K562 (cell line): ENCODE measurements at regions not wholly inside any gene's neighbourhood (a gene's known extent, or its start where the extent isn't known, plus 50 kb on each side); places are given as distances from the start of the nearest gene placed in this dataset.

Experiments used
- ATAC-seq: fragments of 200-7000 bp; cut with Tn5 transposase; 3 replicates; pipeline ENCODE4 v1.9.1; 2020; ENCODE audit warnings: moderate library complexity
- BruUV-seq: library from RNA; stranded (reverse); fragments of 400-500 nt; replicated peaks from 2 replicates; lab custom pipeline; 2021; lab: Mats Ljungman, UMichigan
- CTCF ChIA-PET: fragments of 300-600 bp; formaldehyde crosslinking; extraction: SDS; loops from one replicate; lab custom pipeline; 2021; ENCODE audit warnings: low intra/inter-chr PET ratio; lab: Yijun Ruan, JAX
- POLR2A ChIA-PET: fragments of 300-600, 350-650 bp; sonication (Branson Sonifier 250); formaldehyde crosslinking; extraction: SDS; loops from one replicate; lab custom pipeline; 2021; ENCODE audit warnings: antibody characterized with exemption, inconsistent platforms; lab: Yijun Ruan, JAX
- DNase-seq, 4 experiments: peaks; one replicate each; pipeline versions ENCODE4 v3.0.0 to v3.0.0-alpha.2; 2011 to 2018; ENCODE audit warnings: low spot score in 3 of 4, mixed read lengths in 3 of 4; ENCODE audit errors: extremely low read depth in 1 of 4
- FAIRE-seq: peaks from 2 replicates; lab custom pipeline; 2011; peaks lifted over from hg19 to GRCh38; lab: Jason Lieb, UNC
- H2AFZ ChIP-seq: 2 replicates; pipeline ENCODE4 v1.6.0; 2011; ENCODE audit warnings: low read depth, low read length, control low read depth, inconsistent platforms
- H3K27ac ChIP-seq: fragments of 200-600 bp; 3 replicates; pipeline ENCODE4 v1.8.0; 2011; ENCODE audit warnings: low read depth, mild to moderate bottlenecking, control low read depth, inconsistent platforms, low read length, moderate library complexity, mixed read lengths; ENCODE audit errors: extremely low read depth
- H3K27me3 ChIP-seq, 2 experiments: fragments of 300-600 bp in 1 of 2; 2 replicates in 1 of 2; 3 replicates in 1 of 2; pipeline versions ENCODE4 v1.6.0 to v1.8.0; 2011; ENCODE audit warnings: inconsistent platforms in 2 of 2, low read length in 2 of 2, mild to moderate bottlenecking in 1 of 2, mixed read lengths in 1 of 2, moderate library complexity in 1 of 2; ENCODE audit not compliant: control insufficient read depth in 2 of 2, insufficient read depth in 2 of 2
- H3K36me3 ChIP-seq: fragments of 300-600 bp; 3 replicates; pipeline ENCODE4 v1.8.0; 2011; ENCODE audit warnings: mild to moderate bottlenecking, low read length, inconsistent platforms; ENCODE audit not compliant: control insufficient read depth, insufficient read depth
- H3K4me1 ChIP-seq, 2 experiments: fragments of 200-600 bp in 1 of 2; replicated peaks in 1 of 2; 2 replicates in 1 of 2; 3 replicates in 1 of 2; pipeline versions ENCODE4 v1.5.1 to v1.8.0; 2011; ENCODE audit warnings: inconsistent platforms in 2 of 2, low read length in 2 of 2, mild to moderate bottlenecking in 1 of 2, mixed read lengths in 1 of 2, moderate library complexity in 1 of 2; ENCODE audit not compliant: control insufficient read depth in 2 of 2, insufficient read depth in 2 of 2
- H3K4me2 ChIP-seq: 2 replicates; pipeline ENCODE4 v1.6.1; 2011; ENCODE audit warnings: low read length, control low read depth, inconsistent platforms, mixed read lengths; ENCODE audit not compliant: insufficient read depth
- H3K4me3 ChIP-seq: fragments of 200-600 bp; sonication (generic), shearing (Covaris generic); 2 replicates; pipeline ENCODE4 v1.5.1; 2016; ENCODE audit warnings: control low read depth, inconsistent platforms
- H3K79me2 ChIP-seq: fragments of 200-600 bp; 3 replicates; pipeline ENCODE4 v1.8.0; 2011; ENCODE audit warnings: low read length, inconsistent platforms; ENCODE audit not compliant: control insufficient read depth, insufficient read depth
- H3K9ac ChIP-seq, 2 experiments: 2 replicates each; pipeline versions ENCODE4 v1.6.0 to v1.6.1; 2011; ENCODE audit warnings: low read depth in 2 of 2, low read length in 2 of 2, control low read depth in 1 of 2, inconsistent platforms in 1 of 2, mild to moderate bottlenecking in 1 of 2, mixed read lengths in 1 of 2; ENCODE audit not compliant: insufficient read depth in 1 of 2
- H3K9me1 ChIP-seq: one replicate; pipeline ENCODE4 v1.6.0; 2011; ENCODE audit warnings: inconsistent platforms, mild to moderate bottlenecking, low read length, moderate library complexity; ENCODE audit not compliant: control insufficient read depth, insufficient read depth
- H3K9me3 ChIP-seq: replicated peaks from 2 replicates; pipeline ENCODE4 v1.5.1; 2011; ENCODE audit warnings: low read depth, low read length, inconsistent platforms; ENCODE audit not compliant: control insufficient read depth, insufficient read depth
- H4K20me1 ChIP-seq: replicated peaks from 2 replicates; pipeline ENCODE4 v1.6.1; 2011; ENCODE audit warnings: low read length, inconsistent platforms, mixed read lengths; ENCODE audit not compliant: control insufficient read depth, insufficient read depth
- MEF2A ChIP-seq: IDR thresholded peaks from 2 replicates; pipeline ENCODE4 v1.6.1; 2011; ENCODE audit warnings: low read depth, mild to moderate bottlenecking, low read length, moderate library complexity; ENCODE audit not compliant: control insufficient read depth
- MEF2D ChIP-seq: conservative IDR thresholded peaks from 2 replicates; pipeline ENCODE4 v1.6.1; 2016; ENCODE audit warnings: low read depth, missing genetic modification characterization, missing compliant biosample characterization
- MYBL2 ChIP-seq, 2 experiments: fragments of 450-650 bp in 1 of 2; sonication (generic) in 1 of 2; formaldehyde crosslinking in 1 of 2; IDR thresholded peaks; 2 replicates each; pipeline versions ENCODE4 v1.6.1 to v1.8.1; 2017 to 2022; ENCODE audit warnings: borderline replicate concordance in 1 of 2, inconsistent platforms in 1 of 2, low read depth in 1 of 2, mild to moderate bottlenecking in 1 of 2, missing genetic modification reagents in 1 of 2, moderate library complexity in 1 of 2
- NR2C2 ChIP-seq, 2 experiments: fragments of 200-800 bp in 1 of 2; sonication (Bioruptor generic) in 1 of 2; sonication (generic) in 1 of 2; formaldehyde crosslinking in 1 of 2; IDR thresholded peaks; 2 replicates each; pipeline versions ENCODE4 v1.6.1 to v1.8.0; 2016 to 2022; ENCODE audit warnings: mild to moderate bottlenecking in 1 of 2, missing compliant biosample characterization in 1 of 2, missing genetic modification characterization in 1 of 2, missing genetic modification reagents in 1 of 2
- RBM34 ChIP-seq: fragments of 200-400 bp; formaldehyde crosslinking; IDR thresholded peaks from 2 replicates; pipeline ENCODE4 v1.6.1; 2018; ENCODE audit warnings: low read length, borderline replicate concordance; ENCODE audit not compliant: insufficient read depth
- SRSF7 ChIP-seq: fragments of 200-400 bp; formaldehyde crosslinking; optimal IDR thresholded peaks from 2 replicates; pipeline ENCODE3; 2017; ENCODE audit warnings: mild to moderate bottlenecking, low read depth, low read length
- ZEB2 ChIP-seq: fragments of 450-650 bp; IDR thresholded peaks from 2 replicates; pipeline ENCODE4 v1.6.1; 2016
- ZNF324 ChIP-seq: fragments of 250-450 bp; sonication (Bioruptor Pico); IDR thresholded peaks from 2 replicates; pipeline ENCODE4 v1.4.0; 2020; ENCODE audit warnings: mild to moderate bottlenecking
- ZNF644 ChIP-seq: fragments of 200-800 bp; sonication (Bioruptor generic); IDR thresholded peaks from 2 replicates; pipeline ENCODE4 v1.6.1; 2016; ENCODE audit warnings: low read depth, missing genetic modification characterization, missing compliant biosample characterization
- ZSCAN29 ChIP-seq: fragments of 450-650 bp; IDR thresholded peaks from 2 replicates; pipeline ENCODE4 v1.6.1; 2017
- WGBS: fragments of 100-300 bp; shearing (Covaris generic); methylation state at CpG from one replicate; pipeline ENCODE4 v1.1.6; 2016; ENCODE audit warnings: low coverage, mixed read lengths; ENCODE audit not compliant: insufficient coverage; ENCODE audit errors: missing lambda C conversion rate; 5-methylcytosine and 5-hydroxymethylcytosine counted together
- in situ Hi-C: fragments of 300-500 bp; cut with MboI; formaldehyde crosslinking; loops from 4 replicates; pipeline ENCODE4 v1.15.0; 2018; ENCODE audit warnings: inconsistent platforms, mixed read lengths
- intact Hi-C: fragments of 100-400 bp; cut with micrococcal nuclease; formaldehyde crosslinking; loops from 2 replicates; pipeline ENCODE4 v1.14.2; 2022
- TF ChIP-seq, protein P1 (sequence below): fragments of 250-450 bp; sonication (Bioruptor Pico); IDR thresholded peaks from 2 replicates; pipeline ENCODE4 v1.9.0; 2021; ENCODE audit warnings: mild to moderate bottlenecking

DNA sequence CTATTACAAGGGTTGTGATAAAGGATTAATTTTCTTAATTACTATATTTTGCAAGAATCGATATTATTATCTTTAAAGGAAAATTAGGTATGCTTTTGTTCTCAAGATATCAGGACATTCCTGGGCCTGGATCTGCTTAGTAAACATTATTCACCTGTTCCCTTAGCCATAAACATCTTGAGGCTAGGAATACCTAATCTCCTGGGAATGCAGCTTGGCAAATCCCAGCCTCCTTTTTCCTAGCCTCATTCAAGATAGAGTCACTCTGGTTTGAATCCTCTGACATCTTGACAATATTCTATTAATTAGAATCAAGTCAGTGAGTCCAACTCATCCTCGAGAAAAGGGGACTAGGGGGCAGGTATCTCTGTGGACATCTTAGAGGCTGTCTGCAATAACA lies 327.1 kb downstream of the STIM2 start:
- no peak for ATAC-seq
- CTCF ChIA-PET, result no interaction called here
- POLR2A ChIA-PET, result no interaction called here
- Histone ChIP-seq H3K27me3 (no peaks in the 10 kb centered on the region), H3K9me1 (no peaks in the 10 kb centered on the region), H3K4me3 (no peak overlapping the region), H2AFZ (no peak overlapping the region), H4K20me1 (no peaks in the 10 kb centered on the region), H3K79me2 (no peaks in the 10 kb centered on the region), H3K4me2 (no peak overlapping the region), H3K9me3 (no peaks in the 10 kb centered on the region), H3K4me1 (no peaks in the 10 kb centered on the region), H3K27ac (no peak overlapping the region), H3K36me3 (no peaks in the 10 kb centered on the region), H3K9ac (no peak overlapping the region)
- 0% methylated on average over 2 of the region's 2 CpGs for WGBS
- no peak for FAIRE-seq
- in situ Hi-C loops, result no loop called here
- no peak for DNase-seq
- intact Hi-C loops, result no loop called here
- BruUV-seq, result no TSS peak
- TF ChIP-seq SRSF7 (no peak), RBM34 (no peak), ZNF644 (tag) (no peak), ZEB2 (no peak), MEF2D (no peak), MYBL2 (IDR thresholded peaks at IDR 0.05; ENCODE audit: low read depth) (no peak), MYBL2 (CRISPR knock-in tag; IDR thresholded peaks at IDR 0.05; ENCODE audit: borderline replicate concordance) (no peak), NR2C2 (CRISPR knock-in tag; IDR thresholded peaks at IDR 0.05) (no peak), NR2C2 (tag; IDR thresholded peaks at IDR 0.05) (no peak), MEF2A (no peak), ZNF324 (no peak), ZSCAN29 (no peak)
- TF ChIP-seq, protein P1, sequence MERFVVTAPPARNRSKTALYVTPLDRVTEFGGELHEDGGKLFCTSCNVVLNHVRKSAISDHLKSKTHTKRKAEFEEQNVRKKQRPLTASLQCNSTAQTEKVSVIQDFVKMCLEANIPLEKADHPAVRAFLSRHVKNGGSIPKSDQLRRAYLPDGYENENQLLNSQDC, result no peak
